ENCODE measurements at regions not wholly inside any gene's neighbourhood (a gene's known extent, or its start where the extent isn't known, plus 50 kb on each side); places are given as distances from the start of the nearest gene placed in this dataset.

GRCh38 chr7:54080971-54081370 lies 461.2 kb upstream of the VSTM2A start:
- TF ChIP-seq ZNF274 (IDR thresholded peaks at IDR 0.05; ENCODE audit: low read depth, low read length) (no peak), SUZ12 (IDR thresholded peaks at IDR 0.05; ENCODE audit: extremely low read depth, insufficient read depth, insufficient read length) (no peak), YY1 (IDR thresholded peaks at IDR 0.05; ENCODE audit: insufficient read depth, insufficient read length) (no peak)

Data from NT2/D1 (cell line).